ENCODE measurements at regions not wholly inside any gene's neighbourhood (a gene's known extent, or its start where the extent isn't known, plus 50 kb on each side); places are given as distances from the start of the nearest gene placed in this dataset.

- DNase-seq (ENCODE audit: extremely low spot score, insufficient read length, low read depth) (no peak), FAIRE-seq (peak; percentile 41)
These were observed 50.6 kb upstream of the UQCRFS1 start for GRCh38 chr19:29263305-29264135.

GRCh38 chr19:29264897-29265296 lies 51.9 kb upstream of the UQCRFS1 start:
- DNase-seq (ENCODE audit: extremely low spot score, insufficient read length, low read depth) (no peak), FAIRE-seq (no peak)

GRCh38 chr19:29265436-29265835 lies 52.5 kb upstream of the UQCRFS1 start:
- no peak for DNase-seq (ENCODE audit: extremely low spot score, insufficient read length, low read depth)
- no peak for FAIRE-seq

- FAIRE-seq (no peak), DNase-seq (ENCODE audit: extremely low spot score, insufficient read length, low read depth) (no peak)
These were observed 53.0 kb upstream of the UQCRFS1 start for GRCh38 chr19:29266001-29266400.

- FAIRE-seq, result no peak
- DNase-seq (ENCODE audit: extremely low spot score, insufficient read length, low read depth), result no peak
These were observed 53.7 kb upstream of the UQCRFS1 start for GRCh38 chr19:29266603-29267002.

- FAIRE-seq, result no peak
These were observed 54.8 kb upstream of the UQCRFS1 start for GRCh38 chr19:29267701-29268100.

GRCh38 chr19:29268103-29268502 lies 55.2 kb upstream of the UQCRFS1 start:
- FAIRE-seq (no peak), DNase-seq (ENCODE audit: extremely low spot score, insufficient read length, low read depth) (no peak)

More at GRCh38 chr19:29267701-29268100, 54.8 kb upstream of the UQCRFS1 start:
- no peak for DNase-seq (ENCODE audit: extremely low spot score, insufficient read length, low read depth)

- no peak for DNase-seq (ENCODE audit: extremely low spot score, insufficient read length, low read depth)
- no peak for FAIRE-seq
These were observed 55.9 kb upstream of the UQCRFS1 start for GRCh38 chr19:29268721-29269393.

- FAIRE-seq, result no peak
These were observed 56.7 kb upstream of the UQCRFS1 start for GRCh38 chr19:29269641-29270040.

GRCh38 chr19:29271341-29271740 lies 58.4 kb upstream of the UQCRFS1 start:
- FAIRE-seq (no peak), DNase-seq (ENCODE audit: extremely low spot score, insufficient read length, low read depth) (no peak)

More at GRCh38 chr19:29269641-29270040, 56.7 kb upstream of the UQCRFS1 start:
- DNase-seq (ENCODE audit: extremely low spot score, insufficient read length, low read depth), result no peak

GRCh38 chr19:29271911-29272310 lies 59.0 kb upstream of the UQCRFS1 start:
- FAIRE-seq, result no peak
- no peak for DNase-seq (ENCODE audit: extremely low spot score, insufficient read length, low read depth)

- DNase-seq (ENCODE audit: extremely low spot score, insufficient read length, low read depth) (no peak), FAIRE-seq (no peak)
These were observed 60.2 kb upstream of the UQCRFS1 start for GRCh38 chr19:29273000-29273640.

- DNase-seq (ENCODE audit: extremely low spot score, insufficient read length, low read depth) (no peak), FAIRE-seq (no peak)
These were observed 62.3 kb upstream of the UQCRFS1 start for GRCh38 chr19:29275266-29275665.

GRCh38 chr19:29277102-29277501 lies 64.2 kb upstream of the UQCRFS1 start:
- FAIRE-seq, result no peak
- DNase-seq (ENCODE audit: extremely low spot score, insufficient read length, low read depth), result no peak

GRCh38 chr19:29278716-29279115 lies 65.8 kb upstream of the UQCRFS1 start:
- FAIRE-seq (no peak), DNase-seq (ENCODE audit: extremely low spot score, insufficient read length, low read depth) (no peak)

- DNase-seq (ENCODE audit: extremely low spot score, insufficient read length, low read depth), result no peak
- no peak for FAIRE-seq
These were observed 70.4 kb upstream of the UQCRFS1 start for GRCh38 chr19:29283366-29283765.

- FAIRE-seq, result no peak
- no peak for DNase-seq (ENCODE audit: extremely low spot score, insufficient read length, low read depth)
These were observed 72.3 kb upstream of the UQCRFS1 start for GRCh38 chr19:29285187-29285687.

- FAIRE-seq, result no peak
These were observed 72.9 kb upstream of the UQCRFS1 start for GRCh38 chr19:29285878-29286277.

GRCh38 chr19:29287061-29287460 lies 74.1 kb upstream of the UQCRFS1 start:
- DNase-seq (ENCODE audit: extremely low spot score, insufficient read length, low read depth) (no peak), FAIRE-seq (no peak)

More at GRCh38 chr19:29285878-29286277, 72.9 kb upstream of the UQCRFS1 start:
- DNase-seq (ENCODE audit: extremely low spot score, insufficient read length, low read depth), result no peak

GRCh38 chr19:29288256-29288655 lies 75.3 kb upstream of the UQCRFS1 start:
- DNase-seq (ENCODE audit: extremely low spot score, insufficient read length, low read depth) (no peak), FAIRE-seq (no peak)

- FAIRE-seq (no peak), DNase-seq (ENCODE audit: extremely low spot score, insufficient read length, low read depth) (no peak)
These were observed 76.1 kb upstream of the UQCRFS1 start for GRCh38 chr19:29289020-29289419.

All from GM18507 (cell line).